HepG2 (cell line): ENCODE measurements at regions not wholly inside any gene's neighbourhood (a gene's known extent, or its start where the extent isn't known, plus 50 kb on each side); places are given as distances from the start of the nearest gene placed in this dataset.

Source experiments
- ATF1 ChIP-seq: IDR thresholded peaks from 2 replicates; pipeline ENCODE4 v1.6.1; 2016; ENCODE audit warnings: mild to moderate bottlenecking, control low read depth
- ATF7 ChIP-seq, 2 experiments: fragments of 450-650 bp in 1 of 2; sonication (generic) in 1 of 2; formaldehyde crosslinking in 1 of 2; IDR thresholded peaks; 2 replicates each; pipeline versions ENCODE4 v1.4.0 to v1.6.1; 2016 to 2020; ENCODE audit warnings: antibody characterized with exemption in 1 of 2, mild to moderate bottlenecking in 1 of 2, missing genetic modification reagents in 1 of 2
- BORCS8-MEF2B ChIP-seq: sonication (generic); formaldehyde crosslinking; IDR thresholded peaks from 2 replicates; pipeline ENCODE4 v1.8.0; 2022; ENCODE audit warnings: mild to moderate bottlenecking, missing genetic modification reagents
- DMAP1 ChIP-seq: IDR thresholded peaks from 2 replicates; pipeline ENCODE4 v1.6.1; 2016
- KLF11 ChIP-seq: IDR thresholded peaks from 2 replicates; pipeline ENCODE4 v1.6.1; 2016; ENCODE audit warnings: missing compliant biosample characterization
- NFYB ChIP-seq: sonication (generic); formaldehyde crosslinking; IDR thresholded peaks from 2 replicates; pipeline ENCODE4 v1.4.0; 2020; ENCODE audit warnings: missing genetic modification reagents
- NONO ChIP-seq, 2 experiments: fragments of 450-650 bp in 1 of 2; sonication (generic) in 1 of 2; formaldehyde crosslinking in 1 of 2; IDR thresholded peaks in 1 of 2; conservative IDR thresholded peaks in 1 of 2; 2 replicates each; pipeline versions ENCODE4 v1.6.1 to v1.8.0; 2017 to 2022; ENCODE audit warnings: mild to moderate bottlenecking in 1 of 2, missing genetic modification reagents in 1 of 2, moderate library complexity in 1 of 2
- PLSCR1 ChIP-seq: sonication (generic); formaldehyde crosslinking; IDR thresholded peaks from 2 replicates; pipeline ENCODE4 v1.5.0; 2020; ENCODE audit warnings: missing genetic modification reagents, mild to moderate bottlenecking, borderline replicate concordance
- PRDM10 ChIP-seq: sonication (generic); formaldehyde crosslinking; IDR thresholded peaks from 2 replicates; pipeline ENCODE4 v1.4.0; 2020; ENCODE audit warnings: low read depth, missing genetic modification reagents
- RBM39 ChIP-seq: fragments of 200-400 bp; formaldehyde crosslinking; IDR thresholded peaks from one replicate; pipeline ENCODE4 v1.6.1; 2018; ENCODE audit warnings: antibody characterized with exemption, mild to moderate bottlenecking, low read depth, low read length; ENCODE audit not compliant: poor library complexity, severe bottlenecking
- SALL1 ChIP-seq: sonication (generic); formaldehyde crosslinking; IDR thresholded peaks from 2 replicates; pipeline ENCODE4 v1.8.0; 2022; ENCODE audit warnings: mild to moderate bottlenecking, missing genetic modification reagents
- SOX6 ChIP-seq, 2 experiments: fragments of 450-650 bp in 1 of 2; sonication (generic) in 1 of 2; formaldehyde crosslinking in 1 of 2; IDR thresholded peaks; 2 replicates each; pipeline versions ENCODE4 v1.4.0 to v1.6.1; 2017 to 2020; ENCODE audit warnings: antibody characterized with exemption in 1 of 2, mild to moderate bottlenecking in 1 of 2, missing genetic modification reagents in 1 of 2
- STAT6 ChIP-seq: sonication (generic); formaldehyde crosslinking; IDR thresholded peaks from 2 replicates; pipeline ENCODE4 v1.4.0; 2020; ENCODE audit warnings: missing genetic modification reagents, mild to moderate bottlenecking, borderline replicate concordance
- TOE1 ChIP-seq: sonication (generic); formaldehyde crosslinking; IDR thresholded peaks from 2 replicates; pipeline ENCODE4 v1.4.0; 2020; ENCODE audit warnings: mild to moderate bottlenecking, missing genetic modification reagents
- TRIM22 ChIP-seq: fragments of 450-650 bp; IDR thresholded peaks from 2 replicates; pipeline ENCODE4 v1.6.1; 2017
- ZC3H13 ChIP-seq: sonication (generic); formaldehyde crosslinking; IDR thresholded peaks from 2 replicates; pipeline ENCODE4 v1.8.1; 2023; ENCODE audit warnings: mild to moderate bottlenecking, missing genetic modification reagents, moderate library complexity
- ZGPAT ChIP-seq: IDR thresholded peaks from 2 replicates; pipeline ENCODE4 v1.6.1; 2016; ENCODE audit warnings: mild to moderate bottlenecking
- ZNF431 ChIP-seq: sonication (generic); formaldehyde crosslinking; IDR thresholded peaks from 2 replicates; pipeline ENCODE4 v1.9.0; 2022; ENCODE audit warnings: missing genetic modification reagents, low read depth, mild to moderate bottlenecking, borderline replicate concordance
- ZNF432 ChIP-seq: sonication (generic); formaldehyde crosslinking; IDR thresholded peaks from 2 replicates; pipeline ENCODE4 v1.5.0; 2020; ENCODE audit warnings: missing genetic modification reagents, mild to moderate bottlenecking, borderline replicate concordance
- ZNF792 ChIP-seq: IDR thresholded peaks from 2 replicates; pipeline ENCODE4 v1.6.1; 2016

GRCh38 chr11:62025487-62026105, 58.2 kb upstream of the FTH1 start (continued):
- TF ChIP-seq ATF1 (CRISPR knock-in tag) = no peak; the same call in 1 of the 2 replicates
- no peak for TF ChIP-seq TRIM22
- no peak; the same call in 1 of the 2 replicates for TF ChIP-seq PRDM10 (CRISPR knock-in tag)
- no peak for TF ChIP-seq ATF7 (IDR thresholded peaks at IDR 0.05)
- no peak for TF ChIP-seq ATF7 (CRISPR knock-in tag; IDR thresholded peaks at IDR 0.05)
- no peak for TF ChIP-seq NFYB
- TF ChIP-seq RBM39 = no peak
- TF ChIP-seq BORCS8-MEF2B = no peak
- TF ChIP-seq TOE1 (CRISPR knock-in tag) = no peak
- TF ChIP-seq NONO (IDR thresholded peaks at IDR 0.05) = no peak
- no peak for TF ChIP-seq NONO (CRISPR knock-in tag; conservative IDR thresholded peaks at IDR 0.05)
- TF ChIP-seq STAT6 (CRISPR knock-in tag) = no peak
- no peak for TF ChIP-seq KLF11 (CRISPR knock-in tag)
- TF ChIP-seq ZNF792 (CRISPR knock-in tag) = no peak
- no peak for TF ChIP-seq PLSCR1
- TF ChIP-seq ZNF432 (CRISPR knock-in tag) = no peak
- no peak for TF ChIP-seq ZC3H13 (CRISPR knock-in tag)
- TF ChIP-seq DMAP1 = peak; percentile 82
- TF ChIP-seq SOX6 (IDR thresholded peaks at IDR 0.05) = no peak
- peak; percentile 90 for TF ChIP-seq SOX6 (CRISPR knock-in tag; IDR thresholded peaks at IDR 0.05)
- 0 out of 2 replicates have a peak, but pooled peaks have one; percentile 35 for TF ChIP-seq ZNF431 (CRISPR knock-in tag)
- peak; percentile 87 for TF ChIP-seq ZGPAT (CRISPR knock-in tag)
- peak; percentile 73 for TF ChIP-seq SALL1 (CRISPR knock-in tag)
